H1 (cell line): ENCODE measurements at regions not wholly inside any gene's neighbourhood (a gene's known extent, or its start where the extent isn't known, plus 50 kb on each side); places are given as distances from the start of the nearest gene placed in this dataset.

Experiments used
- CTCF ChIA-PET: fragments of 300-600 bp; sonication (Branson Sonifier 250); formaldehyde crosslinking; loops from one replicate; lab custom pipeline; 2021; ENCODE audit not compliant: partially characterized antibody; lab: Charles Lee
- POLR2A ChIA-PET: fragments of 300-600 bp; sonication (Branson Sonifier 250); formaldehyde crosslinking; loops from one replicate; lab custom pipeline; 2021; ENCODE audit warnings: inconsistent platforms; ENCODE audit not compliant: partially characterized antibody; lab: Charles Lee
- DNase-seq, 2 experiments: peaks; one replicate each; pipeline versions ENCODE4 v3.0.0 to v3.0.0-alpha.2; 2010 to 2022; ENCODE audit warnings: low spot score in 2 of 2, low read depth in 1 of 2, mixed read lengths in 1 of 2
- FAIRE-seq: peaks from 2 replicates; lab custom pipeline; 2011; peaks lifted over from hg19 to GRCh38; lab: Jason Lieb, UNC
- H2AFZ ChIP-seq: 2 replicates; pipeline ENCODE4 v1.8.1; 2012; ENCODE audit warnings: low read length, inconsistent platforms
- H2AK5ac ChIP-seq: 2 replicates; pipeline ENCODE4 v1.6.1; 2013; ENCODE audit warnings: low read depth, low read length
- H2BK120ac ChIP-seq: replicated peaks from 2 replicates; pipeline ENCODE3; 2013; ENCODE audit warnings: low read depth, low read length, inconsistent platforms
- H2BK12ac ChIP-seq: 2 replicates; pipeline ENCODE4 v1.6.1; 2013; ENCODE audit warnings: low read depth, low read length
- H2BK15ac ChIP-seq: 2 replicates; pipeline ENCODE4 v1.6.1; 2013; ENCODE audit warnings: low read length
- H2BK20ac ChIP-seq: 2 replicates; pipeline ENCODE4 v1.6.1; 2013; ENCODE audit warnings: low read length
- H2BK5ac ChIP-seq: 2 replicates; pipeline ENCODE4 v1.6.1; 2013; ENCODE audit warnings: low read depth, low read length
- H3K14ac ChIP-seq: 2 replicates; pipeline ENCODE4 v1.6.1; 2013; ENCODE audit warnings: inconsistent platforms; ENCODE audit not compliant: insufficient read length
- H3K18ac ChIP-seq: 2 replicates; pipeline ENCODE4 v1.6.1; 2013; ENCODE audit warnings: low read length; ENCODE audit errors: extremely low read depth
- H3K23ac ChIP-seq: 2 replicates; pipeline ENCODE4 v1.6.1; 2013; ENCODE audit warnings: inconsistent platforms; ENCODE audit not compliant: insufficient read length
- H3K23me2 ChIP-seq: 2 replicates; pipeline ENCODE4 v1.6.1; 2013; ENCODE audit warnings: low read depth, low read length
- H3K27ac ChIP-seq: 2 replicates; pipeline ENCODE4 v1.6.1; 2011; ENCODE audit warnings: low read depth, low read length, inconsistent platforms
- H3K27me3 ChIP-seq, 4 experiments: replicated peaks in 1 of 4; 1 replicate in 1 of 4; 2 replicates in 3 of 4; pipeline versions ENCODE4 v1.6.1 to v1.8.1; 2011 to 2013; ENCODE audit warnings: low read length in 3 of 4, mild to moderate bottlenecking in 3 of 4, inconsistent platforms in 2 of 4, mixed read lengths in 2 of 4, moderate library complexity in 1 of 4; ENCODE audit not compliant: control insufficient read depth in 3 of 4, insufficient read depth in 3 of 4; ENCODE audit errors: extremely low read depth in 1 of 4
- H3K36me3 ChIP-seq, 4 experiments: 2 replicates each; pipeline versions ENCODE4 v1.6.1 to v1.8.1; 2011 to 2013; ENCODE audit warnings: mild to moderate bottlenecking in 4 of 4, low read length in 3 of 4, moderate library complexity in 2 of 4, control low read depth in 1 of 4, inconsistent platforms in 1 of 4; ENCODE audit not compliant: insufficient read depth in 4 of 4, control insufficient read depth in 2 of 4
- H3K4ac ChIP-seq: replicated peaks from 2 replicates; pipeline ENCODE3; 2013; ENCODE audit warnings: low read length, low read depth, mixed read lengths, inconsistent platforms; ENCODE audit not compliant: insufficient read length
- H3K4me1 ChIP-seq, 4 experiments: replicated peaks in 1 of 4; 1 replicate in 1 of 4; 2 replicates in 3 of 4; pipeline versions ENCODE4 v1.6.1 to v1.8.1; 2011 to 2013; ENCODE audit warnings: low read length in 3 of 4, inconsistent platforms in 2 of 4, mixed read lengths in 1 of 4; ENCODE audit not compliant: insufficient read depth in 4 of 4, control insufficient read depth in 3 of 4
- H3K4me2 ChIP-seq, 2 experiments: 2 replicates each; pipeline versions ENCODE4 v1.6.1 to v1.8.1; 2011 to 2013; ENCODE audit warnings: low read depth in 2 of 2, low read length in 2 of 2, control low read depth in 1 of 2, inconsistent platforms in 1 of 2, mild to moderate bottlenecking in 1 of 2; ENCODE audit not compliant: insufficient read depth in 1 of 2
- H3K4me3 ChIP-seq, 4 experiments: fragments of 200-600, 300-600 bp in 1 of 4; sonication (generic), shearing (Covaris generic), sonication (Bioruptor Twin) in 1 of 4; 2 replicates each; pipeline versions ENCODE4 v1.5.1 to v1.8.1; 2011 to 2016; ENCODE audit warnings: low read length in 4 of 4, low read depth in 3 of 4, control low read depth in 2 of 4, inconsistent platforms in 2 of 4, mild to moderate bottlenecking in 2 of 4, mixed read lengths in 1 of 4, moderate library complexity in 1 of 4; ENCODE audit not compliant: insufficient read depth in 2 of 4; ENCODE audit errors: extremely low read depth in 1 of 4
- H3K56ac ChIP-seq: replicated peaks from 2 replicates; pipeline ENCODE3; 2013; ENCODE audit warnings: low read depth, mild to moderate bottlenecking, mixed read lengths, low read length, inconsistent platforms; ENCODE audit not compliant: insufficient read length
- H3K79me1 ChIP-seq: 2 replicates; pipeline ENCODE4 v1.6.1; 2013; ENCODE audit warnings: low read depth, low read length, control low read depth
- H3K79me2 ChIP-seq, 2 experiments: 2 replicates each; pipeline versions ENCODE4 v1.6.1 to v1.8.1; 2012 to 2013; ENCODE audit warnings: low read length in 2 of 2, mild to moderate bottlenecking in 2 of 2, inconsistent platforms in 1 of 2; ENCODE audit not compliant: insufficient read depth in 2 of 2, control insufficient read depth in 1 of 2
- H3K9ac ChIP-seq, 4 experiments: replicated peaks in 1 of 4; 1 replicate in 1 of 4; 2 replicates in 3 of 4; pipeline versions ENCODE4 v1.6.1 to v1.8.1; 2011 to 2013; ENCODE audit warnings: low read depth in 3 of 4, low read length in 3 of 4, control low read depth in 2 of 4, mild to moderate bottlenecking in 2 of 4, moderate library complexity in 2 of 4, inconsistent platforms in 1 of 4; ENCODE audit errors: extremely low read depth in 1 of 4
- H3K9me3 ChIP-seq, 2 experiments: 2 replicates each; pipeline versions ENCODE4 v1.6.1 to v1.8.1; 2012 to 2013; ENCODE audit warnings: mild to moderate bottlenecking in 2 of 2, moderate library complexity in 2 of 2, control low read depth in 1 of 2, inconsistent platforms in 1 of 2, low read depth in 1 of 2, low read length in 1 of 2, mixed read lengths in 1 of 2; ENCODE audit not compliant: insufficient read depth in 2 of 2
- H4K20me1 ChIP-seq, 2 experiments: replicated peaks in 1 of 2; 2 replicates each; pipeline versions ENCODE3 to v1.8.1; 2011 to 2013; ENCODE audit warnings: inconsistent platforms in 2 of 2, low read length in 2 of 2, mild to moderate bottlenecking in 1 of 2; ENCODE audit not compliant: insufficient read depth in 2 of 2, control insufficient read depth in 1 of 2
- H4K5ac ChIP-seq: 2 replicates; pipeline ENCODE4 v1.6.1; 2013; ENCODE audit warnings: low read length, low read depth, mixed read lengths, inconsistent platforms; ENCODE audit not compliant: insufficient read length
- H4K8ac ChIP-seq: 2 replicates; pipeline ENCODE4 v1.8.0; 2013; ENCODE audit warnings: mild to moderate bottlenecking, moderate library complexity, low read length, inconsistent platforms; ENCODE audit not compliant: insufficient read depth; ENCODE audit errors: extremely low read depth
- H4K91ac ChIP-seq: replicated peaks from 2 replicates; pipeline ENCODE3; 2013; ENCODE audit warnings: low read length, mixed read lengths, inconsistent platforms; ENCODE audit not compliant: insufficient read length
- ATF2 ChIP-seq: IDR thresholded peaks from 2 replicates; pipeline ENCODE4 v1.6.1; 2012; ENCODE audit warnings: low read length, inconsistent platforms
- BRCA1 ChIP-seq: IDR thresholded peaks from 2 replicates; pipeline ENCODE4 v1.6.1; 2012; ENCODE audit warnings: low read depth, low read length, improper control_type of control experiment
- CBX8 ChIP-seq: fragments of 300-800, 300-1000 bp; sonication (generic); IDR thresholded peaks from 2 replicates; pipeline ENCODE4 v1.7.1; 2016; ENCODE audit warnings: low read depth, low read length, borderline replicate concordance
- CEBPB ChIP-seq: IDR thresholded peaks from 2 replicates; pipeline ENCODE4 v1.6.1; 2012; ENCODE audit warnings: low read depth, low read length
- KDM1A ChIP-seq: fragments of 200-600, 300-600 bp; sonication (generic); IDR thresholded peaks from 2 replicates; pipeline ENCODE4 v1.7.1; 2016; ENCODE audit warnings: mild to moderate bottlenecking, low read length, borderline replicate concordance
- NANOG ChIP-seq: IDR thresholded peaks from 2 replicates; pipeline ENCODE4 v1.6.1; 2011; ENCODE audit warnings: low read length, low read depth, mild to moderate bottlenecking, inconsistent platforms; ENCODE audit not compliant: insufficient read depth, poor library complexity, severe bottlenecking
- RAD21 ChIP-seq, 2 experiments: IDR thresholded peaks in 1 of 2; conservative IDR thresholded peaks in 1 of 2; 2 replicates each; pipeline ENCODE4 v1.6.1; 2011; ENCODE audit warnings: low read depth in 2 of 2, low read length in 2 of 2, improper control_type of control experiment in 1 of 2, inconsistent platforms in 1 of 2, mild to moderate bottlenecking in 1 of 2, moderate library complexity in 1 of 2
- SAP30 ChIP-seq: fragments of 300-600 bp; sonication (generic); IDR thresholded peaks from 2 replicates; pipeline ENCODE4 v1.7.1; 2012; ENCODE audit warnings: low read length, moderate library complexity, mild to moderate bottlenecking, inconsistent platforms; ENCODE audit not compliant: insufficient read depth, insufficient replicate concordance
- SIX5 ChIP-seq: IDR thresholded peaks from 2 replicates; pipeline ENCODE4 v1.6.1; 2011; ENCODE audit warnings: mild to moderate bottlenecking, low read depth, low read length
- YY1 ChIP-seq: IDR thresholded peaks from 2 replicates; pipeline ENCODE4 v1.6.1; 2011; ENCODE audit warnings: low read depth, mild to moderate bottlenecking, low read length
- WGBS, 2 experiments: shearing (Covaris generic) in 1 of 2; methylation state at CpG; one replicate each; pipeline versions ENCODE4 v1.1.6 to v1.1.7; 2013 to 2015; ENCODE audit warnings: low lambda C conversion rate in 2 of 2, mixed read lengths in 2 of 2, inconsistent platforms in 1 of 2, low coverage in 1 of 2, missing lambda C conversion rate in 1 of 2; ENCODE audit not compliant: insufficient replicate concordance in 2 of 2, insufficient coverage in 1 of 2, insufficient read length in 1 of 2; ENCODE audit errors: extremely low coverage in 1 of 2, missing lambda C conversion rate in 1 of 2; 5-methylcytosine and 5-hydroxymethylcytosine counted together
- TF ChIP-seq, protein P1 (sequence below): IDR thresholded peaks from 2 replicates; pipeline ENCODE4 v1.6.1; 2011; ENCODE audit warnings: low read length, improper control_type of control experiment

DNA sequence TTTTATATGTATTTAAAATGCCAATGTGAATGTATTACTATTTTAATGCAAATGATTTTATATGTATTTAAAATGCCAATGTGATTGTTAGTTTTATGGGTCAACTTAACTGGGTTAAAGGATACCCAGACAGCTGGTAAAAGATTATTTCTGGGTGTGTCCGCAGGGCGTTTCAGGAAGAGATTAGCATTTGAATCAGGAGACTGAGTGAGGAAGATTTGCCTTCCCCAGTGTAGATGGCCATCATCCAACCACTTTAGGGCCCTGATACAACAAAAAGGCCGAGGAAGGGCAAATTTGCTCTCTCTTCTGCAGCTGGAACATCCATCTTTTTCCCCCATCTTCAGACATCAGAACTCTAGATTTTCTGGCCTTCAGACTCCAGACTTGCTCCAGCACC lies 116.2 kb downstream of the BAMBI start:
- Histone ChIP-seq H2AK5ac (no peak overlapping the region), H3K36me3 (no peaks in the 10 kb centered on the region), H3K4me1 (no peaks in the 10 kb centered on the region; a peak in 1 of 7 replicates), H3K4me2 (no peak overlapping the region), H4K20me1 (no peaks in the 10 kb centered on the region), H2AFZ (no peak overlapping the region), H3K14ac (no peak overlapping the region), H3K23me2 (no peaks in the 10 kb centered on the region), H2BK5ac (no peak overlapping the region), H3K56ac (no peak overlapping the region), H2BK15ac (no peak overlapping the region), H4K5ac (no peak overlapping the region), H3K18ac (no peak overlapping the region), H2BK120ac (no peak overlapping the region), H3K27ac (no peak overlapping the region), H4K8ac (no peak overlapping the region), H3K23ac (no peak overlapping the region), H3K27me3 (no peaks in the 10 kb centered on the region), H3K4me3 (no peak overlapping the region), H3K9me3 (no peaks in the 10 kb centered on the region), H3K79me2 (no peaks in the 10 kb centered on the region), H3K4ac (no peak overlapping the region), H2BK12ac (no peak overlapping the region), H4K91ac (no peak overlapping the region), H3K9ac (no peak overlapping the region), H3K79me1 (no peaks in the 10 kb centered on the region), H2BK20ac (no peak overlapping the region)
- DNase-seq, result no peak
- no peak for TF ChIP-seq CEBPB
- TF ChIP-seq CBX8, result no peak
- no peak for TF ChIP-seq SAP30
- TF ChIP-seq BRCA1, result no peak
- TF ChIP-seq, protein P1, sequence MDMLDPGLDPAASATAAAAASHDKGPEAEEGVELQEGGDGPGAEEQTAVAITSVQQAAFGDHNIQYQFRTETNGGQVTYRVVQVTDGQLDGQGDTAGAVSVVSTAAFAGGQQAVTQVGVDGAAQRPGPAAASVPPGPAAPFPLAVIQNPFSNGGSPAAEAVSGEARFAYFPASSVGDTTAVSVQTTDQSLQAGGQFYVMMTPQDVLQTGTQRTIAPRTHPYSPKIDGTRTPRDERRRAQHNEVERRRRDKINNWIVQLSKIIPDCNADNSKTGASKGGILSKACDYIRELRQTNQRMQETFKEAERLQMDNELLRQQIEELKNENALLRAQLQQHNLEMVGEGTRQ, result no peak
- TF ChIP-seq RAD21 (IDR thresholded peaks at IDR 0.05 in 1 of 2, conservative IDR thresholded peaks at IDR 0.05 in 1 of 2; ENCODE audit: low read depth in 2 of 2, low read length in 2 of 2), result no peak
- no peak for TF ChIP-seq SIX5
- no peak for TF ChIP-seq KDM1A
- no peak for TF ChIP-seq ATF2
- TF ChIP-seq YY1, result no peak
- TF ChIP-seq NANOG, result no peak
- CTCF ChIA-PET, result no interaction called here
- POLR2A ChIA-PET, result no interaction called here
- FAIRE-seq, result no peak
- 77% methylated on average over 3 of the region's 3 CpGs; no CpG with 5 or more reads in 1 of the 2 experiments for WGBS, 2 experiments
